Activated CD4-positive, alpha-beta T cell treated with anti-CD3 and anti-CD28 coated beads for 48 hours (primary cell): ENCODE measurements at regions not wholly inside any gene's neighbourhood (a gene's known extent, or its start where the extent isn't known, plus 50 kb on each side); places are given as distances from the start of the nearest gene placed in this dataset.
"Not testable (repeated sequence)": the region's sequence is repeated elsewhere in the genome, so short reads cannot be mapped to it uniquely, and the experiment has no call there.

Experiments used
- DNase-seq: peaks from one replicate; pipeline ENCODE4 v3.0.0-alpha.2; 2020

DNA sequence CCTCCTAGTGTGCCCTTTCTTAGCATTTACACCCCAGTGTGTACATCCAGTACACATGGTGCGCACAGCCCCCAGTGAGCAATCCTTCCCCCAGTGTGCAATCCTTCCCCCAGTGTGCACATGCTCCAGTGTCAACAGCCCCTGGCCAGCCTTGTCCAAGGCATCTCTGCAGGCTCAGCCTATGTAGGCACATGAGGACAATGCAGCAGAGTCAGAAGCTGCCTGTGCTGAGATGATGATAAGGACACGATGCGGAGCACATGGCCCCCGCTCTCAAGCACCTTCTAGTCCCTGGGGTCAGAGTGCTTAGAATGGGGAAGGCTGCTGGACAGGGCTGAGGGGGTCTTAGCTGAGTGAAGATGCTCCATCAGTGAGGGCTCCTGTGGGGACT lies 69.8 kb downstream of the GADD45G start:
- no peak for DNase-seq

- DNase-seq = no peak
Measured at GRCh38 chr9:89675058-89675742, 70.4 kb downstream of the GADD45G start.

DNA sequence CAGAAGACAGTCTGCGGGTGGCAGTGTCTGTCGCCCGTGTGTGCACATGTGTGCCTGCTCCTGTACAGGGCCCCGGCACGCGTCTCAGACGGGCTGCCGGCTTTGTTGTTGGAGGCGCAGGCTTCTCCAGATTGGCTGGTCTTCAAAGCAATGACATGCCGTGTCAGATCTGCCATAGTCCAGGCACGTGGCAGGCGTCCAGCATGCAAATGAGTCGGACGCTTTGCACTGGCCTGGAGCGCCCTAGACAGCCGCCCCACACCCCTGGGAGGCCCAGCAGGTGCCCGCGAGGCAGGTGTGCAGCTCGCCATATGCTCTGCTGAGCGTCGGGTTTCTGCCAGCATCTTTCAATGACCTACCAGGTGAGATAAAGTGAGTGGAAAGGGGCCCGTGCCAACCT lies 71.5 kb downstream of the GADD45G start:
- no peak for DNase-seq

DNA sequence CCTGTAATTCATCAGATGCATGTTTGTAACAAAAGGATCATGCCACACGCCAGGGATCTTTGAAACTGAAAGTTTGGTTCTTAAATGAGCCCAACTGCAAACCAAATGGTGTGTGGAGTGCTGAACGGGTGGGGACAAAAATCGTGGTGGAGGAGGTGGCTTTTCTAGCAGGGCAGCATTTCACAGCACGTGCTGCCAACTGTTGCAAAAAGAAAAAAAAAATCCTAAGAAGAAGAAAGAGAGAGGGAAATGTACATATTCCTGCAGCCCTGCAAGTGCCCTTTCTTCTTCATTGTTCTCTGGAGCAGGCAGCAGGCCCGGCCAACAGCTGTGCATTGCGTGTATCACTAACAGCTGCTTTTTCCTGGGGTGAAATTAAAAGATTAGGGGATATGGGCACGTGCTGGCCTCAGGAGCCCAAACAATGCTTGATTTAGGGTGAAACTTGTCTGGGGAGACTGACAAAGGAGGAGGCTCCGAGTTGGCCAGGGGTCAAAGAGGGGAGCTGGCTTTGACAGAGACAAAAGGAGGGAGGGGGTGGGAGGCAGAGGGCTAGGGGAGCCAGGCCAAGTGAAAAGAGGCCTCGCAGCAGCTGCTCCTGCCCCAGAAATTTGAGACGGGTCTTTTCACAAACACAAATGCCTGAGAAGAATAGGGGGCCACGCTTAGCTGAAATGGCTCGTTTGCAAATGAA lies 73.0 kb downstream of the GADD45G start:
- no peak for DNase-seq

GRCh38 chr9:89678396-89679015 lies 73.7 kb downstream of the GADD45G start:
- DNase-seq = no peak

DNA sequence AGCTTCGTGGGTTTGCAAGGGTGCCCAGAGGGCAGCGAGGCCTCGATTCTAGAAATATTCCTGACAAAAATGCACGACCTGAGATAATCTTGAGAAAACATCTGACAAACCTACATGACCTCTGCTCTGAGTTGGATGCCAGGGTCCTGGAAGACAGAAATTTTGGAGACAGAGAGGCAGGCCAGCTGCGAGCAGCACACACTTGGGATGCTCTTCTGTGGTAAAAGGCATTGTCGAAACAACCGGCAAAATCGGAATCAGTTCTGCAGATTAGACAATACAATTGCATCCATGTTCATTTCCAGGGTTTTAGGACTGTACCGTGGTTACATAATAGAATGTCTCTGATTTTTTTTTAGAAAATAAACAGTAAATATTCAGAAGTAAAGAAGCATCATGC lies 74.2 kb downstream of the GADD45G start:
- no peak for DNase-seq

DNA sequence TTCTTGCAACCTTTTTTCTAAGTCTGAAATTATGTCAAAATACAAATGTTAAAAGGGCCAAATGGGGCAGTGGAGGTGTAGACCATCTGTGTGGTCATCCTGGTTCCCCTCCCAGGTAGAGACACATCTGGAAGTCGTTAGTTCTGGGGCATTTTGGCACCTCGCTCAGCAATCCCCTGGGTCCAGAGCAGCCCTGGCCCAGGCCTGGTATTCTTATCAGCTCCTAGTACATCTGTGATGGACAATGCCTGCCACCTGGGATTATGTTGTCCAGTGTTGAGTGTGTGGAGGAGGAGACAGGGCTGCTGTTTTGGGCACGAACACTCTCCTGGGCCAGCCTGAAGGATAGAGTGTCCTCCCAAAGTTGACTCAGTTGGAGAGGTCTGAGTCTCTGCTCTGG lies 74.8 kb downstream of the GADD45G start:
- no peak for DNase-seq

DNA sequence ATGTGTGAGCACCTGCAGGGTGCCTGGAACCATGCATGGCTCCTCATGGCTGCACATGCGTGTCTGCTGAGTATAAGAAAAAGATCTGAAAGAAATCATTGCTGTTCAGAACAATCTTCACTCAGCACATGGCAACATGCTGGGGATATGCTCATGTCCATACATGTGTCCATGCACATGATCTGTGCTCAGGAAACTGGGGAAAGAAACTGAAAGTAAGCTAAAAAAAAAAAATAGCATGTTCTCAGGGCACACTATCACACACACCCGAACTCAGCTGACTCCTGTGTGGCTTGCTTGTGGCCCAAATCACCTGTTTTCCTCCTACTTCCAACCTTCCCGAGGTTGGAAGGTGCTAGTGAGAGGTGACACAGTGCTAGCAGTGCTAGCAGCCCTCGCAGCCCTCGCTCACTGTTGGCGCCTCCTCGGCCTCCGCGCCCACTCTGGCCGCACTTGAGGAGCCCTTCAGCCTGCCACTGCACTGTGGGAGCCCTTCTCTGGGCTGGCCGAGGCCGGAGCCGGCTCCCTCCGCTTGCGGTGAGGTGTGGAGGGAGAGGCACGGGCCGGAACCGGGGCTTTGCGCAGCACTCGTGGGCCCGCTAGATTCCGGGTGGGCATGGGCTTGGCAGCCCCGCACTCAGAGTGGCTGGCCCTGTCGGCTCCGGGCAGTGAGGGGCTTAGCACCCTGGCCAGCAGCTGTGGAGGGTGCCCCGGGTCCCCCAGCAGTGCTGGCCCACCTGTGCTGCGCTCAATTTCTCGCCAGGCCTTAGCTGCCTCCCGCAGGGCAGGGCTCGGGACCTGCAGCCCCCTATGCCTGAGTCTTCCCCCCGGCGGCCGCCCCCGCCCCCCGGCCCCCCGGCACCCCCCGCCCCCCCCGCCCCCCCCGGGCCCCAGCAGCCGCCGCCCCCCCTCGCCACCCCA lies 76.0 kb downstream of the GADD45G start:
- no peak for DNase-seq

DNA sequence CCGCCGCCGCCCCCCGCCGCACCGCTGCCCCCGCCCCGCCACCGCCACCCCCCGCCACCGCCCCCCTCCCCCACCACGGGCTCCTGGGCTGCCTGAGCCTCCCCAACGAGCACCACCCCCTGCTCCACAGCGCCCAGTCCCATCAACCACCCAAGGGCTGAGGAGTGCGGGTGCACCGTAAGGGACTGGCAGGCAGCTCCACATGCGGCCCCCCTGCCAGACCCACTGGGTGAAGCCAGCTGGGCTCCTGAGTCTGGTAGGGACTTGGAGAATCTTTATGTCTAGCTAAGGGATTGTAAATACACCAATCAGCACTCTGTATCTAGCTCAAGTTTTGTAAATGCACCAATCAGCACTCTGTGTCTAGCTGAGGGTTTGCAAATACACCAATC lies 76.7 kb downstream of the GADD45G start:
- DNase-seq = not testable (repeated sequence)

DNA sequence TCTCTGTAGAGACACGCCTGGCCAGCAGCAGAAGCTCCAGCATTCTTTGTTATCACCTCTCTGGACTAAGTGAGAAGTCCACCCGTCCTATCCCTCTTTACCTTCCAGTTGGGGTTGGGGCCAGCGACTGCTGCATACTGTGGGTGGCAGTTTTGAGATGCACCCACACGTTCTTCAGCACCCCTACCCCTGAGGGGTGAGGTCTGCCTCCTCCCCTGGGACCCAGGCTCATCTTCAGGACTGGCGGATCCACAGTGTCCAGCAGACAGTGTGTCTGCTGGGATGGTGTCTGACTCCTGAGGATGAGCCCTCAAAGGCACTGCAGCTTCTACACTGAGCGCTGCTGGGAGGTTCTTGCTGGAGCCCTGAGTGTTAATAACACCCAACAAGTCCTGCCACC lies 78.8 kb downstream of the GADD45G start:
- no peak for DNase-seq

DNA sequence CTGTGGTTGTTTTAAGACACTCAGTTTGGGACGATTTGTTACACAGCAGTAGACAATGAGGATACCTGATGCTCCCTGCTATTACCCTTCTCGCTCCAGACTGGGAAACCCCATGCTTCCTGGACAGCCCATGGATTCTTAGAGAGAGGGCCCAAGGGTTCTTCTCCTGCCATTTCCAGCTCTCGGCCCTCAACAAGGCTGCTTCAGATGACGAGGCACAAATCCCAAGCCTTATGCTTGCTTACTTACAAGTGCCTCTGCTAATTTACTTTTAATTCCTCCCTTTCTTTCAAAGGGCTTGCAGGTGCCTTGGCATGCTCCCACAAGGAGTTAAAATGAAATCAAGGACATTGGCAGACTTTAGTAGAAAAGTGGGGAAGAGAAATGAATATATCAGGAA lies 79.4 kb downstream of the GADD45G start:
- no peak for DNase-seq

DNA sequence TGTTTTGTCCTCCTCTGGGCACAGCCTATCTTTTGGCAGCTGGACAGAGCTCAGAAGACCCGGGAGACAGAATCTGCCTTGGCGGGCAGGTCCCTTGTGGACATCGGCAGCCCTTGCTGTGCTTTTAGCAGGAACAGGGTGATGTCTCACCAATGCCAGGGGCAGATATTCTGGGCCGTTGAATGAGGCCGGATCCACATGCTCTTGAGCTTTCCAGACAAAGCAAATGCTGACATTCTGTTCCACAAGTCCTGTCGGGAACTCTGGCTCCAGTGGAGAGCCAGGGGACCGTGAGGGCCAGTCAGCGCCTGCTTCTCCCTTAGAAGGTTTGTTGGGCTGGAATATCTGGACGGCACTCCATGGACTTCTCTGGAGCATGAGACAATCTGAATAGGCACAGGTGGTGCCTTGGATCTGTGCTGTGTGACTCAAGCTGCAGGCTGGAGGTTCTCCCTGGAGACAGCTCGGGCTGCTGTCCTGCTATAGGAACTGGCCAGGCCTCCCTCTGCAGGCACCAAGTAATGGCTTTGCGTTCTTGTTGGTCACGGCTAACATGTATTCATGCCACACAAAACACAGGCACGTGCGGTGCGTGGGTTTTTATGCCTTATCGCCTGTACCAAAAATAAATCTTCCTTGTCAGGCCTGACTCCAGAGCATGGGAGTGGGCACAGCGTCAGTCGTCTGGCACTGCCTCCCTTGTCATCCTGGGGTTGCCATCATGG lies 80.3 kb downstream of the GADD45G start:
- DNase-seq = no peak

- DNase-seq = no peak
Measured at GRCh38 chr9:89685698-89686097, 80.9 kb downstream of the GADD45G start.

DNA sequence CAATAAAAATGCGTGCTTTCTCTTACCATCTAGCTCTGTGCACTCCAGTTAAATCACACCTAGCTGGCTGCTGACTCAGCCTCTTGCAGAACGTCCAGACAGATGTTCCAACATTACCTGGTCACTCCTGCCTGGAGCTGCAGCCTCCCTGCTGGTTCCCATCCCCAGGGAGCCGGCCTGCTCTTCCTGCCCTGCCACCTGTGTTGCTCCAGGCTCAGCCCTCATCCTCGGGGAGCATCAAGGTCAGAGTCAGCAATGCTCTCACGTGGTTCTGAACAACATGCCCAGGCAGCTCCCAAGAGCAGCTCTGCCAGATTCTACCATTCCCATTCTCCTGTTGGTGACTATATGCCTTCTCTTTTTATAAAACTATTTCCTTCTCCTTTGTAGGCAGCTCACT lies 81.3 kb downstream of the GADD45G start:
- no peak for DNase-seq

- no peak for DNase-seq
Measured at GRCh38 chr9:89686621-89687020, 81.8 kb downstream of the GADD45G start.

DNA sequence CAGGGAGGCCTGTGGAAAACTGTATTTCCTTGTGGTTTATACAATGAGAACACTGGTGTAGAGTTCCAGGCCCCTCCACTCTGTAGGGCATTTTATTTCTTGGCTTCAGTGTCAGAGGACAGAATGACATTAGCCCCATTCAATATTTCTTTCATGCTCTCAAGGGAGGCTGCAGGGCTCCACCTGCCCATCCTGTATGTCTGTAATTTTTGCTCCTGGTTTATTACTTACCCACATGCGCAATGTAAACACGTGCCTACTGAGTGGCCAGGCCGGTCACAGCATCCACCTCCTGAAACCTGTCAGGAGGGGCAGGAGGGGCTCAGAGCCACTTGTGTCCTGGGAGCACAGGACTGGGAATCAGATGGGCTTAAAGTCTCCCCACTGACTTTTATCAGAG lies 82.4 kb downstream of the GADD45G start:
- no peak for DNase-seq

GRCh38 chr9:89687848-89688247 lies 83.0 kb downstream of the GADD45G start:
- DNase-seq = no peak

- DNase-seq = not testable (repeated sequence)
Measured at GRCh38 chr9:89689321-89689720, 84.5 kb downstream of the GADD45G start.

- DNase-seq = no peak
Measured at GRCh38 chr9:89690334-89690912, 85.6 kb downstream of the GADD45G start.

GRCh38 chr9:89695441-89695891 lies 90.7 kb downstream of the GADD45G start:
- DNase-seq = no peak

GRCh38 chr9:89695979-89696378 lies 91.2 kb downstream of the GADD45G start:
- not testable (repeated sequence) for DNase-seq

DNA sequence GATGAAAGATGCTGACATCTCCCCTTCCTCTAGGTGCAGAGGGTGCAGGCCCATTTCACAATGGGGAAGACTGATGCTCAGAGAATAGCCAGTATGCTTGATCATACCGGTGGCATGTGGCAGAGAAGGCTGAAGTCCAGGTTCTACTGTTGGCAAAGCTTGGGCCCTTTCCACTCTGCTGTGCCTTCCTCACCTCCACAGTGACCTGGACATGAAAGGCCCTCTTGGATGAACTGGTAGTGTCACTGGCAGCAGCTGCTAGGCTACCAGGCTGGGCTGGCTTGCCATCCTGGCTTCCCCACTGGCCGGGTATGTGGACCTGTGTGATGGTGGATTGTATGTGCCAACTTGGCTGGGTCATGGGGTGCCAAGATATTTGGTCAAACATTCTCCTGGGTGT lies 92.0 kb downstream of the GADD45G start:
- DNase-seq = no peak
